ENCODE measurements at regions not wholly inside any gene's neighbourhood (a gene's known extent, or its start where the extent isn't known, plus 50 kb on each side); places are given as distances from the start of the nearest gene placed in this dataset.
A peak's percentile ranks its signal among the peaks of the same experiment; 100 is the strongest.
"Not testable (repeated sequence)": the region's sequence is repeated elsewhere in the genome, so short reads cannot be mapped to it uniquely, and the experiment has no call there.

GRCh38 chr11:71127806-71128205, 124.6 kb downstream of the SHANK2 start:
- no peak for DNase-seq (ENCODE audit: low read depth)

DNA sequence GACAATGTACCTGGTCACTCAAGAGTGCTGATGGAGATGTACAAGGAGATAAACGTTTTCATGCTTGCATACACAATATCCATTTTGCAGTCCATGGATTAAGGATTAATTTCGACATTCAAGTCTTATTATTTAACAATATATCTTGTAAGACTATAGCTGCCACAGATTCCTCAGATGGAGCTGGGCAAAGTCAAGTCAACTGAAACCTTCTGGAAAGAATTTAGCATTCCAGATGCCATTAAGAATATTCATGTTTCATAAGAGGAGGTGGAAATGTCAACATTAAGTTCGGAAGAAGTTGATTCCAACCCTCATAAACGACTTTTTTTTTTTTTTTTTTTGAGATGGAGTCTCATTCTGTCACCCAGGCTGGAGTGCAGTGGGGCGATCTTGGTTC, 126.0 kb downstream of the SHANK2 start:
- not testable (repeated sequence) for DNase-seq (ENCODE audit: low read depth)

DNA sequence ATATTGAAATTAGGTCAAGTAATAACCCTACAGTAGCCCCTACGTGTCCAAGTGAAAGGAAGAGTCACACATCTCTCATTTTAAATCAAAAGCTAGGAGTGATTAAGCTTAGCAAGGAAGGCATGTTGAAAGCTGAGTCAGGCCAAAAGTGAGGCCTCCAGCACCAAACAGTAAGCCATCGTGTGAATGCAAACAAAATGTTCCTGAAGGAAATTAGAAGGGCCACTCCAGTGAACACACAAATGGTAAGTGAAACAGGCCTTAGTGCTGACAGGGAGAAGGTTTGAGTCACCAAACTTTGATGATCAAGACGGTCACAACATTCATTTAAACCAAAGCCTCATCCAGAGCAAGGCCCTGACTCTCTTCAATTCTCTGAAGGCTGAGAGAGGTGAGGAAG, 127.2 kb downstream of the SHANK2 start:
- no peak for DNase-seq (ENCODE audit: low read depth)

DNA sequence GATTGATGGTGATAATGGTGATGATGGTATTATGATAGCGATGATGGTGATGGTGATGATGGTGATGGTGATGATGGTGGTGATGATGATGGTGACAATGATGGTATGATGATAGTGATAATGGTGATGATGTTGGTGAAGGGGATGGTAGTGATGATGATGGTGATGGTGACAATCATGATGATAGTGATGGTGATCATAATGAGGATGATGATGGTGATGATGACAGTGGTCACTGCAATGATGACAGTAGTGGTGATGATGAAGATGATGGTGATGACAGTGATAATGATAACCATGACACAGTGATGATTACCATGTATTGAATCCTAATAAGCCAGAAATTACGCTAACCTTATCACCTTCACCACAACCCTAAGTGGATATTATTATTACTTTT, 128.2 kb downstream of the SHANK2 start:
- no peak for DNase-seq (ENCODE audit: low read depth)

DNA sequence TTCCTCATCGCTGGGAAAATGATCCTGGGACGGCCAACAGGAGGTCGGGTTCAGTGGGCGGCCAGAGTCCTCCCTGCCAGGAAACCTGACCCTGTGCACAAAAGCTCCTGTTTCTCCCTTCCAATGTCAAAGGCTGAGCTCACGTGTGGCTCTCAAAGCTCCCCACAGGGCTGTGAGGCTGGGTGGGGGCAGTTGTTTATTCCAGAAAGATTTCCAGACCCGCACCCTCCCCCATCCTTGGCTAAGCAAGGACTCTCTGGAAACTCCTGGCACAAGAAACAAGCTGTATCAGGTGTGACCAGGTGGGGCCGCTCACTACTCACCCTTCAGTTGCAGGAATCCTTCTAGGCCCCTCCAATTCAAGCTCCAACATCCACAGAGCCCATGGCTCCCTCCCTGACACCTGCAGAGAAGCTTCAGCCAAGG, 131.9 kb downstream of the SHANK2 start:
- no peak for DNase-seq (ENCODE audit: low read depth)

DNA sequence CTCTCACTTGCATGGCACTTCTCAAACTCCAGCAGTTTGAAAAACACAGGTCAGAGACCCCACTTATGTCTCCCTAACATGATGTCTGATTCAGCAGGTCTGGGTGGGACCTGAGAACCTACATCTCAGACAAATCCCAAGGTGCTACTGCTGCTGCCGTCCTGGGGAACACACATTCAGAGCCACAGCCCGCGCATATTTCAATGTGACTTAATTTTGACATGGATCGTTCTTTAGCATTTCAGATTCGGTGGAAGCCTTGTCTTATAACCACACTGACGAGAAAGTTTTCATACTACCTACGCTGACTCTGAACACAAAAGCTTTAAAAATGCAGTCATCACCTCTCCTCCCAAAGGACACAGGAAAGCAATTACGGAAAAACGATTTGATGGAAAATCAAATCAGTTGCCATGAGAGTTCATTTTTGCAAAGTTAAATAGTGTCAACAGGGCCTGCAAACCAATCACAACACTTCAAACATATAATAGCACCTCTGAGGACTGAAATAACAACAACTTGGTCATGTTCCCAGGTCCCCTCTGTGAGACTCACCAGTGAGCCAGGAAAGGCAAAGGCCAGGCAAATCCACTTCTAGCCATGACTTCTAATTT, 132.6 kb downstream of the SHANK2 start:
- no peak for DNase-seq (ENCODE audit: low read depth)

- no peak for DNase-seq (ENCODE audit: low read depth)
Observed at GRCh38 chr11:71118671-71119250, 133.6 kb downstream of the SHANK2 start.

DNA sequence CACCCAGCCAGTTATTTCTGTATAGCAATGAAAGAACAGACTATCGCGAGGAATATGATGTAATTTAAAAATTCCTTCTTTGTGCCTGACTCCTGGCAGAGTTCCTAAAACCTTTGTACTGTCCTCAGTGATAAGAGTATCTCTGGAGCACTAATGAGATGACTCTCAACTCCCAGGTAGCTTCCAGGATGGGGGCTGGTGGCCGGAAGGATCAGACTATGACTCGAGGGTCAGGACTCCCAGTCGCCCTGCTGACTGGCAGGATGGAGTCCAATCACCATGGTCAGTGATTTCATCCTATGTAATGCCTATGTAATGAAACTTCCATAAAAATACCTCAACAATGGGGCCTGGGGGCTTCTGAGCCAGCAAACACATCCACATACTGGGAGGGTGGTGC, 135.1 kb downstream of the SHANK2 start:
- DNase-seq (ENCODE audit: low read depth): no peak

GRCh38 chr11:71116693-71117040, 135.7 kb downstream of the SHANK2 start:
- no peak for DNase-seq (ENCODE audit: low read depth)

DNA sequence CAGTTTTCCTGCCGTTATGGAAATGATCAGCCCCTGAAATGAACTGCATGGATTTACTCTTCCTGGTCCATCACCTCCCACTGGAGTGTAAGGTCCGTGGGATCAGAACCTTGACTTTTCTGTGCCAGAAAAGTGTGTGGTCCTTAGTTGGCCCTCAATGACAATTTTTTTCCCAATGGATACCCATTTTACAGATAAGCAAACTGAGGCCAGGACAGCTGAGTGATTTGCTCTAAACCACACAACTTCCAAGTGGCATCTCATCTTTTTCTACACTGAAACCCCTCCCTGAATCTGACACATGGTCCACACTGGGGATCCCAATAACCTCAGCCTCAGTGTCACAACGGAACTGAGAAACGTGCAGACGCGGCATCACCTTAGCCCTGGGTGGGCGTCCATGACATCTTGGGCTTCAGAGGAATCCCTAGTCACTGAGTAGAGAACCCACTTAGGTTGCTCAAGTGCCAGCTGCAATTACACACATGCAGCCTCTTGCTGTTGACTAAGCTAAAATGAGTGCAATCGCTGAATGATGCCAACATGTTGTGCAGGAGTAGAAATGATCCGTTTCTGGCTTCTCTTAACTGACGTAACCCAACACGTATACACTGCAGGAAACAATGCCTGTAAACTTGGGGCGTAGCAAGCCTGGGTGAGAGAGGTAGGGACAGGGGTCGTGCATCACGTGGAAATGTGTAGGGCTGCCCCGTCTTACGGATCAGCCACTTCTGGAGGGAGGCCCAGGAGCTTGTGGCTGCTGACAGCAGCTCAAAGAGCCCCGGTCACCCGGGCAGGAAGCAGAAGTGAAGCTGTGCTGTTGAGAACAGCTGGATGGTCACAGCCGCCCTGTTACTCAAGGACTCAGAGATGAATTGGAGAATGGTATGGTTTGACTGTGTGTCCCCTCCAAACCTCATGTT, 136.3 kb downstream of the SHANK2 start:
- no peak for DNase-seq (ENCODE audit: low read depth)

GRCh38 chr11:71114124-71114851, 138.1 kb downstream of the SHANK2 start:
- DNase-seq (ENCODE audit: low read depth): no peak

GRCh38 chr11:71112990-71113389, 139.4 kb downstream of the SHANK2 start:
- DNase-seq (ENCODE audit: low read depth): no peak

- DNase-seq (ENCODE audit: low read depth): no peak
Observed at GRCh38 chr11:71112454-71112853, 139.9 kb downstream of the SHANK2 start.

- DNase-seq (ENCODE audit: low read depth): no peak
Observed at GRCh38 chr11:71109586-71109985, 142.8 kb downstream of the SHANK2 start.

DNA sequence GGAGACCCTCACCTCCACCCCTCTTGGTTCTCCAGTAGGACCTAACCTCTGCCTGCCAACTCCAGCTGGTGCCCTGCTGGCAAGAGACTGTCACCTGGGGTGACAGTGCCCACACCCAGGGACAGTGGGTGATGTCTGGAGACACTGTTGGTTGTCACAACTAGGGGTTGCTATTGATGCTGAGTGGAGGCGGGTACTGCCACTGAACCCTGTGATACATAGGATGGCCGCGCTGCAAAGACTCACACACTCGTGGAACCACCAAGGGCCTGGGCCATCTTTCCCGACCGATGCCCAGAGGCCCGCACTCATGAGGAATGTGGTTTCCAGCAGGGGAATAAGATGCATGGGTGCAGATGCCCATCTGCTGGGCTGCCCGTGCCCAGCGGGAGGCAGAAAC, 143.2 kb downstream of the SHANK2 start:
- DNase-seq (ENCODE audit: low read depth): no peak

GRCh38 chr11:71108013-71108865, 144.1 kb downstream of the SHANK2 start:
- DNase-seq (ENCODE audit: low read depth): no peak

DNA sequence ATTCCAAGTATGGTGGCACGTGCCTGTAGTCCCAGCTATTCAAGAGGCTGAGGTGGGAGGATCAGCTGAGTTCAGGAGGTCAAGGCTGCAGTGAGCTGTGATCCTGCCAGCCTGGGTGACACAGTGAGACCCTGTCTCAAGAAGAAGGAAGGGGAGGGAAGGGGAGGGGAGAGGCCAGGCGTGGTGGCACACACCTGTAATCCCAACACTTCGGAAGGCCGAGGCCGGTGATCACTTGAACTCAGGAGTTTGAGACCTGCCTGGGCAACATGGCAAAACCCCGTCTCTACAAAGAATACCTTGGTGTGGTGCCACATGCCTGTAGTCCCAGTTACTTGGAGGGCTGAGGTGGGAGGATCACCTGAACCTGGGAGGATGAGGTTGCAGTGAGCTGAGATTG, 145.7 kb downstream of the SHANK2 start:
- no peak for DNase-seq (ENCODE audit: low read depth)

DNA sequence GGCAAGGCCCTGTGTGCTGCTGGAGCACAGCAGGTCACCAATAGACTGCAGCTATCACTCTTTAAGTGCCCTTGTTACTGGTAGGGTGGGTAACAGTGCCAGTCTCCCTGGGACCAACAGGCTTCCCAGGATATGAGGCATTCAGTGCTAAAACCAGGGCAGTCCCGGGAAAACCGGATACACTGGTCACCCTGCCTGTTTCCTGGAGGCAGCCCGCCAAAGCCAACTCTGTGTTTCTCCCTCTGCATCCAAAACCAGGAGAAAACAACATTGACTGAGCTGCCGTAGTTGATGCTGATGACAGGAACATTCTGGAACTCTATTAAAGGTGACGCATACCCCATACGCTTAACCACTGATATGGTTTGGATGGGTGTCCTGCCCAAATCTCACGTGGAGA, 149.1 kb downstream of the SHANK2 start:
- DNase-seq (ENCODE audit: low read depth): peak; percentile 34

GRCh38 chr11:71102251-71102995, 150.0 kb downstream of the SHANK2 start:
- no peak for DNase-seq (ENCODE audit: low read depth)

GRCh38 chr11:71101606-71102005, 150.8 kb downstream of the SHANK2 start:
- no peak for DNase-seq (ENCODE audit: low read depth)

GRCh38 chr11:71101046-71101445, 151.3 kb downstream of the SHANK2 start:
- no peak for DNase-seq (ENCODE audit: low read depth)
